ENCODE measurements at regions not wholly inside any gene's neighbourhood (a gene's known extent, or its start where the extent isn't known, plus 50 kb on each side); places are given as distances from the start of the nearest gene placed in this dataset.

- TF ChIP-seq POLR2A (IDR thresholded peaks at IDR 0.05) (no peak), CTCF (IDR thresholded peaks at IDR 0.05 in 4 of 5, conservative IDR thresholded peaks at IDR 0.05 in 1 of 5) (no peak)
These were observed 74.7 kb downstream of the LLPH start for GRCh38 chr12:66055837-66056319.
